GM23338 (cell line): ENCODE measurements at regions not wholly inside any gene's neighbourhood (a gene's known extent, or its start where the extent isn't known, plus 50 kb on each side); places are given as distances from the start of the nearest gene placed in this dataset.

Source experiments
- ATAC-seq: fragments of 200-7000 bp; cut with Tn5 transposase; 3 replicates; pipeline ENCODE4 v1.9.1; 2020
- DNase-seq: peaks from one replicate; pipeline ENCODE4 v3.0.0-alpha.2; 2015; ENCODE audit warnings: low spot score
- H2AFZ ChIP-seq: fragments of 200-600 bp; sonication (generic); 2 replicates; pipeline ENCODE4 v1.8.0; 2016; ENCODE audit warnings: antibody characterized with exemption, mild to moderate bottlenecking, moderate library complexity
- H3F3A ChIP-seq: fragments of 200-600 bp; sonication (generic); replicated peaks from 2 replicates; pipeline ENCODE4 v1.8.0; 2017; ENCODE audit warnings: antibody characterized with exemption, mixed run types, low read depth
- H3K27ac ChIP-seq: fragments of 200-600 bp; sonication (generic); 2 replicates; pipeline ENCODE4 v1.6.1; 2016; ENCODE audit warnings: low read depth
- H3K27me3 ChIP-seq: fragments of 200-600 bp; sonication (generic); 2 replicates; pipeline ENCODE4 v1.8.0; 2016; ENCODE audit warnings: mild to moderate bottlenecking, mixed run types, moderate library complexity; ENCODE audit not compliant: insufficient read depth
- H3K36me3 ChIP-seq: fragments of 200-600 bp; sonication (generic); 2 replicates; pipeline ENCODE4 v1.8.0; 2016; ENCODE audit warnings: mild to moderate bottlenecking; ENCODE audit not compliant: insufficient read depth
- H3K4me1 ChIP-seq: fragments of 200-600 bp; sonication (generic); 2 replicates; pipeline ENCODE4 v1.8.0; 2016; ENCODE audit warnings: mild to moderate bottlenecking, moderate library complexity; ENCODE audit not compliant: insufficient read depth
- H3K4me2 ChIP-seq: fragments of 200-600 bp; sonication (generic); 2 replicates; pipeline ENCODE4 v1.7.1; 2017; ENCODE audit warnings: mixed run types
- H3K4me3 ChIP-seq: fragments of 200-600 bp; sonication (generic); 2 replicates; pipeline ENCODE4 v1.6.1; 2016; ENCODE audit warnings: mixed run types
- H3K79me2 ChIP-seq: fragments of 200-600 bp; sonication (generic); replicated peaks from 2 replicates; pipeline ENCODE4 v1.8.0; 2017; ENCODE audit warnings: mild to moderate bottlenecking; ENCODE audit not compliant: insufficient read depth
- H3K9me2 ChIP-seq: fragments of 200-600 bp; sonication (generic); 2 replicates; pipeline ENCODE4 v1.8.0; 2017; ENCODE audit not compliant: insufficient read depth
- H4K20me1 ChIP-seq: fragments of 200-600 bp; sonication (generic); replicated peaks from 2 replicates; pipeline ENCODE4 v1.8.0; 2017; ENCODE audit warnings: mild to moderate bottlenecking; ENCODE audit not compliant: insufficient read depth
- H3K27ac Mint-ChIP-seq: 2 replicates; pipeline ENCODE4 v1.8.0; 2020; ENCODE audit warnings: inconsistent platforms, mild to moderate bottlenecking, moderate library complexity, mixed read lengths
- H3K27me3 Mint-ChIP-seq: 3 replicates; pipeline ENCODE4 v1.8.0; 2022; ENCODE audit warnings: low read depth, mild to moderate bottlenecking, moderate library complexity, mixed read lengths, inconsistent platforms; ENCODE audit not compliant: insufficient read depth, poor library complexity
- H3K36me3 Mint-ChIP-seq: 3 replicates; pipeline ENCODE4 v1.8.0; 2021; ENCODE audit warnings: low read depth, mild to moderate bottlenecking, inconsistent platforms, moderate library complexity, mixed read lengths
- H3K4me1 Mint-ChIP-seq: 3 replicates; pipeline ENCODE4 v1.8.0; 2020; ENCODE audit warnings: mild to moderate bottlenecking, inconsistent platforms, mixed read lengths
- H3K4me3 Mint-ChIP-seq: 3 replicates; pipeline ENCODE4 v1.8.0; 2021; ENCODE audit warnings: moderate library complexity, mild to moderate bottlenecking, inconsistent platforms, mixed read lengths
- H3K9me3 Mint-ChIP-seq: 3 replicates; pipeline ENCODE4 v1.8.0; 2020; ENCODE audit warnings: moderate library complexity, mild to moderate bottlenecking, inconsistent platforms, mixed read lengths
- CREB1 ChIP-seq: fragments of 250-450 bp; sonication (Bioruptor Pico); IDR thresholded peaks from 2 replicates; pipeline ENCODE4 v1.5.0; 2020; ENCODE audit warnings: low read depth, mild to moderate bottlenecking, moderate library complexity
- NANOG ChIP-seq: IDR thresholded peaks from 2 replicates; pipeline ENCODE4 v1.6.1; 2016; ENCODE audit warnings: antibody characterized with exemption, borderline replicate concordance
- POLR2AphosphoS5 ChIP-seq: IDR thresholded peaks from 2 replicates; pipeline ENCODE4 v1.6.1; 2016; ENCODE audit warnings: antibody characterized with exemption, low read depth
- ZNF114 ChIP-seq: fragments of 250-450 bp; sonication (Bioruptor Pico); IDR thresholded peaks from 2 replicates; pipeline ENCODE4 v1.5.0; 2020; ENCODE audit warnings: mild to moderate bottlenecking, moderate library complexity
- TF ChIP-seq, protein P1 (sequence below): fragments of 250-450 bp; sonication (Bioruptor Pico); IDR thresholded peaks from 2 replicates; pipeline ENCODE4 v1.5.0; 2020; ENCODE audit warnings: mild to moderate bottlenecking, moderate library complexity
- TF ChIP-seq, protein P2 (sequence below): IDR thresholded peaks from one replicate; pipeline ENCODE4 v1.6.1; 2018; ENCODE audit warnings: antibody characterized with exemption; ENCODE audit not compliant: unreplicated experiment

DNA sequence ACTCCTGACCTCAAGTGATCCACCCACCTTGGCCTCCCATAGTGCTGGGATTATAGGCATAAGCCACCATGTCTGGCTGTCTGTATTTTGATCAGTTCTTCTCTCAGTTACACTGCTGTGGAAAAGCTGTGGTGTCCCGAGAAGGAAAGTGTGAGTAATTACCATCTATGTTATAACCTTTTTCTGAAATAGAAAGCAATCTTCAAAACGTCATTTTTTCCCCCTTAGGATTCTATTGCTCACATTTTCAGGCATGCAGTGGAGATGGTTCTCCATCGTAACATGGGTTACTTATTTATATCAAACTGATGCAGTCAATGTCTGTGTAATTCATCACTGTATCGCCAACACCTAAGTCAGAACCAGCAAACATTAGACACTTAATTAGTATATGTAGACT, 103.5 kb upstream of the FAM3C start:
- Mint-ChIP-seq H3K4me3 (no peak overlapping the region), H3K36me3 (peaks cover 22% of the 10 kb centered on the region), H3K9me3 (peaks cover 29% of the 10 kb centered on the region), H3K27me3 (peaks cover 1% of the 10 kb centered on the region), H3K27ac (no peak overlapping the region), H3K4me1 (no peaks in the 10 kb centered on the region)
- H3F3A ChIP-seq = no peaks in the 10 kb centered on the region
- H2AFZ ChIP-seq = no peak overlapping the region
- no peaks in the 10 kb centered on the region for H4K20me1 ChIP-seq
- H3K79me2 ChIP-seq = no peaks in the 10 kb centered on the region
- no peak for ATAC-seq
- H3K9me2 ChIP-seq = 0 out of 2 replicates have a peak, but pooled peaks cover 7% of the 10 kb centered on the region
- H3K27me3 ChIP-seq = no peaks in the 10 kb centered on the region
- H3K27ac ChIP-seq = no peak overlapping the region
- peaks cover 6% of the 10 kb centered on the region; the same call in 1 of the 2 replicates for H3K36me3 ChIP-seq
- H3K4me2 ChIP-seq = no peak overlapping the region
- DNase-seq = no peak
- H3K4me3 ChIP-seq = no peak overlapping the region
- TF ChIP-seq ZNF114 (no peak), POLR2AphosphoS5 (no peak), NANOG (no peak), CREB1 (CRISPR knock-in tag) (no peak)
- TF ChIP-seq, protein P1, sequence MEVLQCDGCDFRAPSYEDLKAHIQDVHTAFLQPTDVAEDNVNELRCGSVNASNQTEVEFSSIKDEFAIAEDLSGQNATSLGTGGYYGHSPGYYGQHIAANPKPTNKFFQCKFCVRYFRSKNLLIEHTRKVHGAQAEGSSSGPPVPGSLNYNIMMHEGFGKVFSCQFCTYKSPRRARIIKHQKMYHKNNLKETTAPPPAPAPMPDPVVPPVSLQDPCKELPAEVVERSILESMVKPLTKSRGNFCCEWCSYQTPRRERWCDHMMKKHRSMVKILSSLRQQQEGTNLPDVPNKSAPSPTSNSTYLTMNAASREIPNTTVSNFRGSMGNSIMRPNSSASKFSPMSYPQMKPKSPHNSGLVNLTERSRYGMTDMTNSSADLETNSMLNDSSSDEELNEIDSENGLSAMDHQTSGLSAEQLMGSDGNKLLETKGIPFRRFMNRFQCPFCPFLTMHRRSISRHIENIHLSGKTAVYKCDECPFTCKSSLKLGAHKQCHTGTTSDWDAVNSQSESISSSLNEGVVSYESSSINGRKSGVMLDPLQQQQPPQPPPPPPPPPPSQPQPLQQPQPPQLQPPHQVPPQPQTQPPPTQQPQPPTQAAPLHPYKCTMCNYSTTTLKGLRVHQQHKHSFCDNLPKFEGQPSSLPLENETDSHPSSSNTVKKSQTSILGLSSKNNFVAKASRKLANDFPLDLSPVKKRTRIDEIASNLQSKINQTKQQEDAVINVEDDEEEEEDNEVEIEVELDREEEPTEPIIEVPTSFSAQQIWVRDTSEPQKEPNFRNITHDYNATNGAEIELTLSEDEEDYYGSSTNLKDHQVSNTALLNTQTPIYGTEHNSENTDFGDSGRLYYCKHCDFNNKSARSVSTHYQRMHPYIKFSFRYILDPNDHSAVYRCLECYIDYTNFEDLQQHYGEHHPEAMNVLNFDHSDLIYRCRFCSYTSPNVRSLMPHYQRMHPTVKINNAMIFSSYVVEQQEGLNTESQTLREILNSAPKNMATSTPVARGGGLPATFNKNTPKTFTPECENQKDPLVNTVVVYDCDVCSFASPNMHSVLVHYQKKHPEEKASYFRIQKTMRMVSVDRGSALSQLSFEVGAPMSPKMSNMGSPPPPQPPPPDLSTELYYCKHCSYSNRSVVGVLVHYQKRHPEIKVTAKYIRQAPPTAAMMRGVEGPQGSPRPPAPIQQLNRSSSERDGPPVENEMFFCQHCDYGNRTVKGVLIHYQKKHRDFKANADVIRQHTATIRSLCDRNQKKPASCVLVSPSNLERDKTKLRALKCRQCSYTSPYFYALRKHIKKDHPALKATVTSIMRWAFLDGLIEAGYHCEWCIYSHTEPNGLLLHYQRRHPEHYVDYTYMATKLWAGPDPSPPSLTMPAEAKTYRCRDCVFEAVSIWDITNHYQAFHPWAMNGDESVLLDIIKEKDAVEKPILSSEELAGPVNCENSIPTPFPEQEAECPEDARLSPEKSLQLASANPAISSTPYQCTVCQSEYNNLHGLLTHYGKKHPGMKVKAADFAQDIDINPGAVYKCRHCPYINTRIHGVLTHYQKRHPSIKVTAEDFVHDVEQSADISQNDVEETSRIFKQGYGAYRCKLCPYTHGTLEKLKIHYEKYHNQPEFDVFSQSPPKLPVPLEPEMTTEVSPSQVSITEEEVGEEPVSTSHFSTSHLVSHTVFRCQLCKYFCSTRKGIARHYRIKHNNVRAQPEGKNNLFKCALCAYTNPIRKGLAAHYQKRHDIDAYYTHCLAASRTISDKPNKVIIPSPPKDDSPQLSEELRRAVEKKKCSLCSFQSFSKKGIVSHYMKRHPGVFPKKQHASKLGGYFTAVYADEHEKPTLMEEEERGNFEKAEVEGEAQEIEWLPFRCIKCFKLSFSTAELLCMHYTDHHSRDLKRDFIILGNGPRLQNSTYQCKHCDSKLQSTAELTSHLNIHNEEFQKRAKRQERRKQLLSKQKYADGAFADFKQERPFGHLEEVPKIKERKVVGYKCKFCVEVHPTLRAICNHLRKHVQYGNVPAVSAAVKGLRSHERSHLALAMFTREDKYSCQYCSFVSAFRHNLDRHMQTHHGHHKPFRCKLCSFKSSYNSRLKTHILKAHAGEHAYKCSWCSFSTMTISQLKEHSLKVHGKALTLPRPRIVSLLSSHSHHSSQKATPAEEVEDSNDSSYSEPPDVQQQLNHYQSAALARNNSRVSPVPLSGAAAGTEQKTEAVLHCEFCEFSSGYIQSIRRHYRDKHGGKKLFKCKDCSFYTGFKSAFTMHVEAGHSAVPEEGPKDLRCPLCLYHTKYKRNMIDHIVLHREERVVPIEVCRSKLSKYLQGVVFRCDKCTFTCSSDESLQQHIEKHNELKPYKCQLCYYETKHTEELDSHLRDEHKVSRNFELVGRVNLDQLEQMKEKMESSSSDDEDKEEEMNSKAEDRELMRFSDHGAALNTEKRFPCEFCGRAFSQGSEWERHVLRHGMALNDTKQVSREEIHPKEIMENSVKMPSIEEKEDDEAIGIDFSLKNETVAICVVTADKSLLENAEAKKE (CRISPR knock-in tag) = no peak
- TF ChIP-seq, protein P2, sequence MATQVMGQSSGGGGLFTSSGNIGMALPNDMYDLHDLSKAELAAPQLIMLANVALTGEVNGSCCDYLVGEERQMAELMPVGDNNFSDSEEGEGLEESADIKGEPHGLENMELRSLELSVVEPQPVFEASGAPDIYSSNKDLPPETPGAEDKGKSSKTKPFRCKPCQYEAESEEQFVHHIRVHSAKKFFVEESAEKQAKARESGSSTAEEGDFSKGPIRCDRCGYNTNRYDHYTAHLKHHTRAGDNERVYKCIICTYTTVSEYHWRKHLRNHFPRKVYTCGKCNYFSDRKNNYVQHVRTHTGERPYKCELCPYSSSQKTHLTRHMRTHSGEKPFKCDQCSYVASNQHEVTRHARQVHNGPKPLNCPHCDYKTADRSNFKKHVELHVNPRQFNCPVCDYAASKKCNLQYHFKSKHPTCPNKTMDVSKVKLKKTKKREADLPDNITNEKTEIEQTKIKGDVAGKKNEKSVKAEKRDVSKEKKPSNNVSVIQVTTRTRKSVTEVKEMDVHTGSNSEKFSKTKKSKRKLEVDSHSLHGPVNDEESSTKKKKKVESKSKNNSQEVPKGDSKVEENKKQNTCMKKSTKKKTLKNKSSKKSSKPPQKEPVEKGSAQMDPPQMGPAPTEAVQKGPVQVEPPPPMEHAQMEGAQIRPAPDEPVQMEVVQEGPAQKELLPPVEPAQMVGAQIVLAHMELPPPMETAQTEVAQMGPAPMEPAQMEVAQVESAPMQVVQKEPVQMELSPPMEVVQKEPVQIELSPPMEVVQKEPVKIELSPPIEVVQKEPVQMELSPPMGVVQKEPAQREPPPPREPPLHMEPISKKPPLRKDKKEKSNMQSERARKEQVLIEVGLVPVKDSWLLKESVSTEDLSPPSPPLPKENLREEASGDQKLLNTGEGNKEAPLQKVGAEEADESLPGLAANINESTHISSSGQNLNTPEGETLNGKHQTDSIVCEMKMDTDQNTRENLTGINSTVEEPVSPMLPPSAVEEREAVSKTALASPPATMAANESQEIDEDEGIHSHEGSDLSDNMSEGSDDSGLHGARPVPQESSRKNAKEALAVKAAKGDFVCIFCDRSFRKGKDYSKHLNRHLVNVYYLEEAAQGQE = no peak
- no peaks in the 10 kb centered on the region for H3K4me1 ChIP-seq
